SK-N-SH (cell line): ENCODE measurements at regions not wholly inside any gene's neighbourhood (a gene's known extent, or its start where the extent isn't known, plus 50 kb on each side); places are given as distances from the start of the nearest gene placed in this dataset.

Experiments used
- CTCF ChIA-PET: fragments of 300-600, 350-600 bp; formaldehyde crosslinking; extraction: SDS; loops from one replicate; lab custom pipeline; 2021; lab: Yijun Ruan, JAX
- POLR2A ChIA-PET: fragments of 350-600 bp; sonication (Branson Sonifier 250); formaldehyde crosslinking; extraction: SDS; loops from one replicate; lab custom pipeline; 2020; ENCODE audit warnings: antibody characterized with exemption, inconsistent platforms; lab: Yijun Ruan, JAX
- DNase-seq: peaks from one replicate; pipeline ENCODE4 v3.0.0; 2012
- H2AFZ ChIP-seq: fragments of 200-600 bp; sonication (generic); 2 replicates; pipeline ENCODE4 v1.8.1; 2016; ENCODE audit warnings: antibody characterized with exemption, mild to moderate bottlenecking, low read depth
- H3F3A ChIP-seq: fragments of 200-600 bp; sonication (generic); replicated peaks from 2 replicates; pipeline ENCODE3; 2016; ENCODE audit warnings: antibody characterized with exemption, mild to moderate bottlenecking; ENCODE audit not compliant: insufficient read depth
- H3K27ac ChIP-seq, 2 experiments: fragments of 200-500 bp in 1 of 2; fragments of 200-600 bp in 1 of 2; sonication (Bioruptor generic) in 1 of 2; sonication (generic), shearing (Covaris generic) in 1 of 2; 2 replicates each; pipeline versions ENCODE4 v1.5.1 to v1.6.1; 2014 to 2016; ENCODE audit warnings: low read depth in 2 of 2, inconsistent platforms in 1 of 2, low read length in 1 of 2, mild to moderate bottlenecking in 1 of 2, mixed read lengths in 1 of 2
- H3K27me3 ChIP-seq: fragments of 200-600 bp; sonication (generic), shearing (Covaris generic); 2 replicates; pipeline ENCODE4 v1.6.1; 2016; ENCODE audit warnings: mixed run types; ENCODE audit not compliant: insufficient read depth
- H3K36me3 ChIP-seq, 2 experiments: fragments of 200-500 bp in 1 of 2; fragments of 200-600 bp in 1 of 2; sonication (Bioruptor generic) in 1 of 2; sonication (generic) in 1 of 2; replicated peaks in 1 of 2; 2 replicates each; pipeline versions ENCODE3 to v1.5.1; 2014 to 2016; ENCODE audit warnings: low read length in 1 of 2, mild to moderate bottlenecking in 1 of 2; ENCODE audit not compliant: insufficient read depth in 2 of 2, control insufficient read depth in 1 of 2
- H3K4me1 ChIP-seq, 2 experiments: fragments of 200-500 bp in 1 of 2; fragments of 200-600 bp in 1 of 2; sonication (Bioruptor generic) in 1 of 2; sonication (generic), shearing (Covaris generic) in 1 of 2; 2 replicates each; pipeline versions ENCODE4 v1.5.1 to v1.6.1; 2014 to 2016; ENCODE audit warnings: low read depth in 1 of 2, low read length in 1 of 2, mixed run types in 1 of 2; ENCODE audit not compliant: insufficient read depth in 2 of 2, control insufficient read depth in 1 of 2
- H3K4me2 ChIP-seq: fragments of 200-600 bp; sonication (generic), shearing (Covaris generic); 2 replicates; pipeline ENCODE4 v1.6.1; 2017; ENCODE audit warnings: mixed run types
- H3K4me3 ChIP-seq, 2 experiments: fragments of 200-500 bp in 1 of 2; fragments of 200-600 bp in 1 of 2; sonication (Bioruptor generic) in 1 of 2; sonication (generic), shearing (Covaris generic) in 1 of 2; 2 replicates each; pipeline versions ENCODE4 v1.5.1 to v1.8.1; 2014 to 2016; ENCODE audit warnings: low read depth in 2 of 2, inconsistent platforms in 1 of 2, low read length in 1 of 2, mild to moderate bottlenecking in 1 of 2, mixed read lengths in 1 of 2, moderate library complexity in 1 of 2
- H3K79me2 ChIP-seq: fragments of 200-600 bp; sonication (generic); 2 replicates; pipeline ENCODE4 v1.8.1; 2017; ENCODE audit warnings: mild to moderate bottlenecking; ENCODE audit not compliant: insufficient read depth
- H3K9ac ChIP-seq: fragments of 200-600 bp; sonication (generic); 2 replicates; pipeline ENCODE4 v1.6.1; 2017; ENCODE audit warnings: mixed run types
- H3K9me2 ChIP-seq: fragments of 200-600 bp; sonication (generic); 2 replicates; pipeline ENCODE4 v1.6.1; 2017; ENCODE audit warnings: mixed run types
- H3K9me3 ChIP-seq: fragments of 200-600 bp; sonication (generic); 2 replicates; pipeline ENCODE4 v1.6.1; 2017; ENCODE audit warnings: mixed run types, mild to moderate bottlenecking, moderate library complexity
- H4K20me1 ChIP-seq: fragments of 200-600 bp; sonication (generic); 2 replicates; pipeline ENCODE4 v1.6.1; 2017; ENCODE audit warnings: mild to moderate bottlenecking, mixed run types; ENCODE audit not compliant: insufficient read depth
- CHD2 ChIP-seq: fragments of 150-350 bp; IDR thresholded peaks from 2 replicates; pipeline ENCODE4 v1.6.1; 2018; ENCODE audit warnings: low read length; ENCODE audit not compliant: partially characterized antibody
- EZH2phosphoT487 ChIP-seq: fragments of 200-600 bp; sonication (generic); IDR thresholded peaks from 2 replicates; pipeline ENCODE4 v1.6.1; 2017; ENCODE audit warnings: low read depth, mixed run types, mild to moderate bottlenecking, antibody characterized with exemption, moderate library complexity, borderline replicate concordance
- FOSL2 ChIP-seq: IDR thresholded peaks from 2 replicates; pipeline ENCODE4 v1.4.0; 2012; ENCODE audit warnings: low read depth, mild to moderate bottlenecking, moderate library complexity, borderline replicate concordance
- FOXJ3 ChIP-seq: sonication (generic); formaldehyde crosslinking; IDR thresholded peaks from 2 replicates; pipeline ENCODE4 v1.5.1; 2020; ENCODE audit warnings: mild to moderate bottlenecking, missing genetic modification reagents
- FOXM1 ChIP-seq: IDR thresholded peaks from 2 replicates; pipeline ENCODE4 v1.4.0; 2012; ENCODE audit warnings: low read depth, mild to moderate bottlenecking
- GABPA ChIP-seq: IDR thresholded peaks from 2 replicates; pipeline ENCODE4 v1.4.0; 2012; ENCODE audit warnings: low read depth, mild to moderate bottlenecking
- GATA2 ChIP-seq: sonication (generic); formaldehyde crosslinking; IDR thresholded peaks from 2 replicates; pipeline ENCODE4 v1.5.0; 2020; ENCODE audit warnings: mild to moderate bottlenecking, missing genetic modification reagents
- JUND ChIP-seq: IDR thresholded peaks from 2 replicates; pipeline ENCODE4 v1.4.0; 2012
- MEF2A ChIP-seq: IDR thresholded peaks from 2 replicates; pipeline ENCODE4 v1.4.0; 2012; ENCODE audit warnings: low read depth, borderline replicate concordance
- MXI1 ChIP-seq: IDR thresholded peaks from 2 replicates; pipeline ENCODE4 v1.6.1; 2012; ENCODE audit warnings: mild to moderate bottlenecking, low read depth, low read length, improper control_type of control experiment
- NFIC ChIP-seq: IDR thresholded peaks from 2 replicates; pipeline ENCODE4 v1.4.0; 2012; ENCODE audit warnings: borderline replicate concordance
- NRF1 ChIP-seq: IDR thresholded peaks from 2 replicates; pipeline ENCODE4 v1.6.1; 2012; ENCODE audit warnings: low read depth, mild to moderate bottlenecking, low read length
- POLR2AphosphoS5 ChIP-seq: IDR thresholded peaks from 2 replicates; pipeline ENCODE4 v1.6.1; 2012; ENCODE audit warnings: low read depth, low read length
- RAD21 ChIP-seq: IDR thresholded peaks from 2 replicates; pipeline ENCODE4 v1.6.1; 2012; ENCODE audit warnings: mild to moderate bottlenecking, low read length
- RCOR1 ChIP-seq: fragments of 150-350 bp; IDR thresholded peaks from 2 replicates; pipeline ENCODE4 v1.6.1; 2017; ENCODE audit warnings: antibody characterized with exemption, low read length
- REST ChIP-seq: IDR thresholded peaks from 2 replicates; pipeline ENCODE4 v1.6.1; 2012; ENCODE audit warnings: mild to moderate bottlenecking, low read depth, low read length, moderate library complexity
- RFX5 ChIP-seq: IDR thresholded peaks from 2 replicates; pipeline ENCODE4 v1.6.1; 2012; ENCODE audit warnings: mild to moderate bottlenecking, improper control_type of control experiment, low read length
- RXRA ChIP-seq: IDR thresholded peaks from 2 replicates; pipeline ENCODE4 v1.4.0; 2012; ENCODE audit warnings: low read depth, mild to moderate bottlenecking, borderline replicate concordance
- SIN3A ChIP-seq: IDR thresholded peaks from 2 replicates; pipeline ENCODE4 v1.6.1; 2012; ENCODE audit warnings: low read depth, mild to moderate bottlenecking, low read length, moderate library complexity, borderline replicate concordance
- SMC3 ChIP-seq: IDR thresholded peaks from 2 replicates; pipeline ENCODE4 v1.6.1; 2012; ENCODE audit warnings: low read depth, low read length, improper control_type of control experiment
- TAF1 ChIP-seq: IDR thresholded peaks from 2 replicates; pipeline ENCODE4 v1.6.1; 2012; ENCODE audit warnings: low read depth, mild to moderate bottlenecking, low read length, moderate library complexity, borderline replicate concordance
- USF1 ChIP-seq: IDR thresholded peaks from 2 replicates; pipeline ENCODE4 v1.4.0; 2012; ENCODE audit warnings: low read depth, borderline replicate concordance
- USF2 ChIP-seq: fragments of 150-350 bp; IDR thresholded peaks from 2 replicates; pipeline ENCODE4 v1.6.1; 2017; ENCODE audit warnings: antibody characterized with exemption, low read length, low read depth, borderline replicate concordance
- YY1 ChIP-seq: IDR thresholded peaks from 2 replicates; pipeline ENCODE4 v1.4.0; 2012; ENCODE audit warnings: low read depth, mild to moderate bottlenecking
- WGBS: methylation state at CpG from one replicate; pipeline ENCODE4 v1.1.6; 2017; ENCODE audit warnings: low lambda C conversion rate; 5-methylcytosine and 5-hydroxymethylcytosine counted together
- TF ChIP-seq, protein P1 (sequence below): fragments of 150-350 bp; IDR thresholded peaks from 2 replicates; pipeline ENCODE4 v1.6.1; 2016; ENCODE audit warnings: mild to moderate bottlenecking, low read depth, low read length
- TF ChIP-seq, protein P2 (sequence below): IDR thresholded peaks from 2 replicates; pipeline ENCODE4 v1.4.0; 2012; ENCODE audit warnings: low read depth, borderline replicate concordance

DNA sequence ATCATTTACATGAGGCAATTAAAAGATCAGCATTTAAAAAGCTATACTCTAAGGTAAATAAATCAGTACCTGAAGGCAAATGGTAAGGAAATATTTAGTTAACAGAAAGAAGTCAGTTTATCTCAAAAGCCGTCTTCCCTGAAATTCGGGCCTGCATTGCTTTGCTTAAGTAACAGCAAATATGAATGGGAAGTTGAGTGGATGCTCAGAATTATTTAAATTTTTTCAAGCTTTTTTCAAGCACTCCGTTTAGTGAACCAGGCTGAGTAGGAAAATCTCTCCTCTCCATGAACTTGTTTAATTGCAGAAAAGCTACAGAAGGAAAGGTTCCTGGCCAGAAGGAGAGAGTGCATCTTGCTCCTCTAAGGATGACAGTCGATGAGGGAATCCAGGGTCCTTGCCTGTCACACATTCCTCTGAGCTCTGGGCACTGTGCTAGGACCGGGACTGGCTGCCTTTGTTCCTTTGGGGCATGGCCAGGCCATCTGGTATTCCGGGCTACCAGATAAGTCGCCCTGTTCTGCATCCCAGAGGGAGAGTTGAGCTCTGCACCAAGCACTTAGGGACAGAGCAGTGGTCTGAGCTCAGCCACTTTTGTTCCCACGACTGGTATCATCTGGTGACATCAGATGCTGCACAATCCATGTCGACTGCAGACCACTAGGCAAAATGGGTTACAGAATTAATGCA lies 77.6 kb downstream of the RIN2 start:
- no peaks in the 10 kb centered on the region for H3K27me3 ChIP-seq
- no peaks in the 10 kb centered on the region for H4K20me1 ChIP-seq
- H2AFZ ChIP-seq = no peak overlapping the region
- no peaks in the 10 kb centered on the region for H3K79me2 ChIP-seq
- H3K27ac ChIP-seq = peak overlapping the region in 1 of 2 experiments; percentile 60; a peak in 2 of 4 replicates
- H3K9me3 ChIP-seq = no peaks in the 10 kb centered on the region
- CTCF ChIA-PET = interaction anchor here (0.6 to 2.4 kb wide), 5 partner anchors 49 to 637 kb away, joined by 3 to 10 read pairs (median 3); no protein-coding TSS in a partner anchor
- H3K36me3 ChIP-seq = peaks cover 0 to 4% of the 10 kb centered on the region in 2 experiments
- H3K4me3 ChIP-seq = no peak overlapping the region
- POLR2A ChIA-PET = no interaction called here
- no peak overlapping the region for H3K9ac ChIP-seq
- H3K9me2 ChIP-seq = no peaks in the 10 kb centered on the region
- no peaks in the 10 kb centered on the region for H3F3A ChIP-seq
- peak; percentile 79 for DNase-seq
- no peak overlapping the region for H3K4me2 ChIP-seq
- H3K4me1 ChIP-seq = peaks cover 5 to 19% of the 10 kb centered on the region in 2 experiments; a peak in 3 of 4 replicates
- WGBS = 35% methylated on average over 8 of the region's 9 CpGs
- TF ChIP-seq REST = no peak
- TF ChIP-seq FOXM1 = no peak
- TF ChIP-seq RXRA = no peak
- TF ChIP-seq POLR2AphosphoS5 = no peak
- TF ChIP-seq GABPA = no peak
- no peak for TF ChIP-seq SMC3
- TF ChIP-seq RAD21 = peak; percentile 38; the same call in 1 of the 2 replicates
- no peak for TF ChIP-seq SIN3A
- TF ChIP-seq FOSL2 = no peak
- TF ChIP-seq EZH2phosphoT487 = no peak
- TF ChIP-seq USF1 = no peak
- TF ChIP-seq FOXJ3 (CRISPR knock-in tag) = no peak
- no peak for TF ChIP-seq TAF1
- 0 out of 2 replicates have a peak, but pooled peaks have one; percentile 56 for TF ChIP-seq MXI1
- TF ChIP-seq, protein P1, sequence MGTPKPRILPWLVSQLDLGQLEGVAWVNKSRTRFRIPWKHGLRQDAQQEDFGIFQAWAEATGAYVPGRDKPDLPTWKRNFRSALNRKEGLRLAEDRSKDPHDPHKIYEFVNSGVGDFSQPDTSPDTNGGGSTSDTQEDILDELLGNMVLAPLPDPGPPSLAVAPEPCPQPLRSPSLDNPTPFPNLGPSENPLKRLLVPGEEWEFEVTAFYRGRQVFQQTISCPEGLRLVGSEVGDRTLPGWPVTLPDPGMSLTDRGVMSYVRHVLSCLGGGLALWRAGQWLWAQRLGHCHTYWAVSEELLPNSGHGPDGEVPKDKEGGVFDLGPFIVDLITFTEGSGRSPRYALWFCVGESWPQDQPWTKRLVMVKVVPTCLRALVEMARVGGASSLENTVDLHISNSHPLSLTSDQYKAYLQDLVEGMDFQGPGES = no peak
- peak; percentile 66 for TF ChIP-seq CHD2
- TF ChIP-seq, protein P2, sequence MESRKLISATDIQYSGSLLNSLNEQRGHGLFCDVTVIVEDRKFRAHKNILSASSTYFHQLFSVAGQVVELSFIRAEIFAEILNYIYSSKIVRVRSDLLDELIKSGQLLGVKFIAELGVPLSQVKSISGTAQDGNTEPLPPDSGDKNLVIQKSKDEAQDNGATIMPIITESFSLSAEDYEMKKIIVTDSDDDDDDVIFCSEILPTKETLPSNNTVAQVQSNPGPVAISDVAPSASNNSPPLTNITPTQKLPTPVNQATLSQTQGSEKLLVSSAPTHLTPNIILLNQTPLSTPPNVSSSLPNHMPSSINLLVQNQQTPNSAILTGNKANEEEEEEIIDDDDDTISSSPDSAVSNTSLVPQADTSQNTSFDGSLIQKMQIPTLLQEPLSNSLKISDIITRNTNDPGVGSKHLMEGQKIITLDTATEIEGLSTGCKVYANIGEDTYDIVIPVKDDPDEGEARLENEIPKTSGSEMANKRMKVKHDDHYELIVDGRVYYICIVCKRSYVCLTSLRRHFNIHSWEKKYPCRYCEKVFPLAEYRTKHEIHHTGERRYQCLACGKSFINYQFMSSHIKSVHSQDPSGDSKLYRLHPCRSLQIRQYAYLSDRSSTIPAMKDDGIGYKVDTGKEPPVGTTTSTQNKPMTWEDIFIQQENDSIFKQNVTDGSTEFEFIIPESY = no peak
- no peak for TF ChIP-seq YY1
- peak; percentile 92 for TF ChIP-seq RCOR1
- TF ChIP-seq NRF1 = no peak
- no peak for TF ChIP-seq NFIC
- no peak for TF ChIP-seq MEF2A
- TF ChIP-seq RFX5 = no peak
- TF ChIP-seq JUND = no peak
- peak; percentile 85 for TF ChIP-seq GATA2 (CRISPR knock-in tag)
- TF ChIP-seq USF2 = no peak
